ENCODE measurements at regions not wholly inside any gene's neighbourhood (a gene's known extent, or its start where the extent isn't known, plus 50 kb on each side); places are given as distances from the start of the nearest gene placed in this dataset.

- TF ChIP-seq POLR2A (IDR thresholded peaks at IDR 0.05), result no peak
- TF ChIP-seq, protein P1, sequence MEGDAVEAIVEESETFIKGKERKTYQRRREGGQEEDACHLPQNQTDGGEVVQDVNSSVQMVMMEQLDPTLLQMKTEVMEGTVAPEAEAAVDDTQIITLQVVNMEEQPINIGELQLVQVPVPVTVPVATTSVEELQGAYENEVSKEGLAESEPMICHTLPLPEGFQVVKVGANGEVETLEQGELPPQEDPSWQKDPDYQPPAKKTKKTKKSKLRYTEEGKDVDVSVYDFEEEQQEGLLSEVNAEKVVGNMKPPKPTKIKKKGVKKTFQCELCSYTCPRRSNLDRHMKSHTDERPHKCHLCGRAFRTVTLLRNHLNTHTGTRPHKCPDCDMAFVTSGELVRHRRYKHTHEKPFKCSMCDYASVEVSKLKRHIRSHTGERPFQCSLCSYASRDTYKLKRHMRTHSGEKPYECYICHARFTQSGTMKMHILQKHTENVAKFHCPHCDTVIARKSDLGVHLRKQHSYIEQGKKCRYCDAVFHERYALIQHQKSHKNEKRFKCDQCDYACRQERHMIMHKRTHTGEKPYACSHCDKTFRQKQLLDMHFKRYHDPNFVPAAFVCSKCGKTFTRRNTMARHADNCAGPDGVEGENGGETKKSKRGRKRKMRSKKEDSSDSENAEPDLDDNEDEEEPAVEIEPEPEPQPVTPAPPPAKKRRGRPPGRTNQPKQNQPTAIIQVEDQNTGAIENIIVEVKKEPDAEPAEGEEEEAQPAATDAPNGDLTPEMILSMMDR (IDR thresholded peaks at IDR 0.05), result no peak
These were observed 84.4 kb upstream of the BET1 start for GRCh38 chr7:94088560-94088959.
